ENCODE measurements at regions not wholly inside any gene's neighbourhood (a gene's known extent, or its start where the extent isn't known, plus 50 kb on each side); places are given as distances from the start of the nearest gene placed in this dataset.

GRCh38 chr4:104205116-104205515 lies 289.6 kb downstream of the CXXC4 start:
- ChIA-PET CTCF (no interaction called here), POLR2A (ENCODE audit: low non-redundant PET) (no interaction called here)
- no peak for TF ChIP-seq CTCF (conservative IDR thresholded peaks at IDR 0.05; ENCODE audit: low read depth)

GRCh38 chr4:104188301-104188700 lies 306.4 kb downstream of the CXXC4 start:
- TF ChIP-seq CTCF (conservative IDR thresholded peaks at IDR 0.05; ENCODE audit: low read depth) = no peak
- no peak for DNase-seq (ENCODE audit: low spot score)
- no peak overlapping the region for H3K27ac ChIP-seq
- ChIA-PET POLR2A (ENCODE audit: low non-redundant PET) (no interaction called here), CTCF (no interaction called here)

More at GRCh38 chr4:104205116-104205515, 289.6 kb downstream of the CXXC4 start:
- DNase-seq (ENCODE audit: low spot score) = no peak
- H3K27ac ChIP-seq = no peak overlapping the region

GRCh38 chr4:104169437-104169836 lies 325.3 kb downstream of the CXXC4 start:
- ChIA-PET POLR2A (ENCODE audit: low non-redundant PET) (no interaction called here), CTCF (no interaction called here)
- no peak for TF ChIP-seq CTCF (conservative IDR thresholded peaks at IDR 0.05; ENCODE audit: low read depth)
- H3K27ac ChIP-seq = no peak overlapping the region
- no peak for DNase-seq (ENCODE audit: low spot score)

GRCh38 chr4:104166749-104167148 lies 327.9 kb downstream of the CXXC4 start:
- ChIA-PET POLR2A (ENCODE audit: low non-redundant PET) (no interaction called here), CTCF (no interaction called here)
- H3K27ac ChIP-seq = no peak overlapping the region
- TF ChIP-seq CTCF (conservative IDR thresholded peaks at IDR 0.05; ENCODE audit: low read depth) = no peak
- no peak for DNase-seq (ENCODE audit: low spot score)

GRCh38 chr4:104163820-104164219 lies 330.9 kb downstream of the CXXC4 start:
- POLR2A ChIA-PET (ENCODE audit: low non-redundant PET) = no interaction called here
- no peak for DNase-seq (ENCODE audit: low spot score)
- CTCF ChIA-PET = no interaction called here
- TF ChIP-seq CTCF (conservative IDR thresholded peaks at IDR 0.05; ENCODE audit: low read depth) = no peak
- H3K27ac ChIP-seq = no peak overlapping the region

GRCh38 chr4:104146048-104146447 lies 348.6 kb downstream of the CXXC4 start:
- no peak overlapping the region for H3K27ac ChIP-seq
- ChIA-PET POLR2A (ENCODE audit: low non-redundant PET) (no interaction called here), CTCF (no interaction called here)
- TF ChIP-seq CTCF (conservative IDR thresholded peaks at IDR 0.05; ENCODE audit: low read depth) = no peak
- no peak for DNase-seq (ENCODE audit: low spot score)

GRCh38 chr4:104138116-104138515 lies 356.6 kb downstream of the CXXC4 start:
- POLR2A ChIA-PET (ENCODE audit: low non-redundant PET) = no interaction called here
- no peak for DNase-seq (ENCODE audit: low spot score)
- no peak overlapping the region for H3K27ac ChIP-seq
- no peak for TF ChIP-seq CTCF (conservative IDR thresholded peaks at IDR 0.05; ENCODE audit: low read depth)
- CTCF ChIA-PET = no interaction called here
